Suprapubic skin (tissue), 3 donors: ENCODE measurements at regions not wholly inside any gene's neighbourhood (a gene's known extent, or its start where the extent isn't known, plus 50 kb on each side); places are given as distances from the start of the nearest gene placed in this dataset.

Experiments used
- CTCF ChIP-seq, 2 donors: fragments of 200-600 bp in 1 of 2; fragments of 450-650 bp in 1 of 2; sonication (generic) in 1 of 2; IDR thresholded peaks; one replicate each; pipeline ENCODE4 v1.5.1; 2016 to 2019; ENCODE audit warnings: antibody characterized with exemption in 2 of 2, mild to moderate bottlenecking in 1 of 2, moderate library complexity in 1 of 2
- POLR2AphosphoS5 ChIP-seq, 3 donors: sonication (generic); formaldehyde crosslinking; IDR thresholded peaks; one replicate each; pipeline ENCODE4 v1.6.1; 2017; ENCODE audit warnings: antibody characterized with exemption in 3 of 3

DNA sequence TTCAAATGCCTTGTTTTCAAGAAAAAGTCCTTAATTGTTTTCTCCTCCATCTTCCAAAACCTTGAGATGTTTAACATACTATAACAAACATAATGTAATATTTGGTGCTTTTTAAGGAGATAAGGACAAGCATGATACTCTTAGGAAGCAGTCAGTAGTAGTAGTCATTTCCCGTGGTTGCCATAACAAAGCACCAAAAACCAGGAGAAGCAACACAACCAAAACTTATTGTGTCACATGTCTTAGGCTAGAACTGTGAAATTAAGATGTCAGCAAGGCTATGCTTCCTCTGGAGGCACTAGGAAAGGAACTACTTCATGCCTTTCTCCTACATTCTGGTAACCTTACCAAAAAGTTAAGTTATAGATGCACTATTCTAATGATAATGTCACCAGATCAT is 106.8 kb downstream of the MBL2 start:
- TF ChIP-seq CTCF (IDR thresholded peaks at IDR 0.05) (no peak), POLR2AphosphoS5 (IDR thresholded peaks at IDR 0.05) (no peak)
